ENCODE measurements at regions not wholly inside any gene's neighbourhood (a gene's known extent, or its start where the extent isn't known, plus 50 kb on each side); places are given as distances from the start of the nearest gene placed in this dataset.
A peak's percentile ranks its signal among the peaks of the same experiment; 100 is the strongest.
"Not testable (repeated sequence)": the region's sequence is repeated elsewhere in the genome, so short reads cannot be mapped to it uniquely, and the experiment has no call there.

- DNase-seq (ENCODE audit: low read depth, low spot score) = not testable (repeated sequence)
These were observed 416.2 kb downstream of the LRRC70 start for GRCh38 chr5:62994842-62995241.

GRCh38 chr5:62985749-62986148 lies 407.1 kb downstream of the LRRC70 start:
- no peak for DNase-seq (ENCODE audit: low read depth, low spot score)

GRCh38 chr5:62982348-62982747 lies 403.7 kb downstream of the LRRC70 start:
- no peak for DNase-seq (ENCODE audit: low read depth, low spot score)

GRCh38 chr5:62980884-62981283 lies 402.3 kb downstream of the LRRC70 start:
- DNase-seq (ENCODE audit: low read depth, low spot score) = no peak

- DNase-seq (ENCODE audit: low read depth, low spot score) = no peak
These were observed 400.9 kb downstream of the LRRC70 start for GRCh38 chr5:62979472-62979871.

GRCh38 chr5:62977661-62978060 lies 399.0 kb downstream of the LRRC70 start:
- DNase-seq (ENCODE audit: low read depth, low spot score) = no peak

GRCh38 chr5:62974623-62975022 lies 396.0 kb downstream of the LRRC70 start:
- DNase-seq (ENCODE audit: low read depth, low spot score) = no peak

GRCh38 chr5:62969409-62970120 lies 390.9 kb downstream of the LRRC70 start:
- DNase-seq (ENCODE audit: low read depth, low spot score) = no peak

GRCh38 chr5:62964428-62964827 lies 385.8 kb downstream of the LRRC70 start:
- DNase-seq (ENCODE audit: low read depth, low spot score) = no peak

GRCh38 chr5:62960781-62961180 lies 382.2 kb downstream of the LRRC70 start:
- no peak for DNase-seq (ENCODE audit: low read depth, low spot score)

GRCh38 chr5:62956597-62956996 lies 378.0 kb downstream of the LRRC70 start:
- DNase-seq (ENCODE audit: low read depth, low spot score) = no peak

GRCh38 chr5:62954578-62954977 lies 376.0 kb downstream of the LRRC70 start:
- no peak for DNase-seq (ENCODE audit: low read depth, low spot score)

- no peak for DNase-seq (ENCODE audit: low read depth, low spot score)
These were observed 369.7 kb downstream of the LRRC70 start for GRCh38 chr5:62948301-62948700.

- DNase-seq (ENCODE audit: low read depth, low spot score) = peak; percentile 24
These were observed 363.8 kb downstream of the LRRC70 start for GRCh38 chr5:62942384-62942783.

GRCh38 chr5:62938927-62939326 lies 360.3 kb downstream of the LRRC70 start:
- DNase-seq (ENCODE audit: low read depth, low spot score) = no peak

GRCh38 chr5:62937661-62938558 lies 359.3 kb downstream of the LRRC70 start:
- DNase-seq (ENCODE audit: low read depth, low spot score) = peak; percentile 15

- no peak for DNase-seq (ENCODE audit: low read depth, low spot score)
These were observed 357.0 kb downstream of the LRRC70 start for GRCh38 chr5:62935660-62936059.

GRCh38 chr5:62934319-62934718 lies 355.7 kb downstream of the LRRC70 start:
- no peak for DNase-seq (ENCODE audit: low read depth, low spot score)

- DNase-seq (ENCODE audit: low read depth, low spot score) = no peak
These were observed 354.6 kb downstream of the LRRC70 start for GRCh38 chr5:62933261-62933660.

GRCh38 chr5:62931153-62931950 lies 352.7 kb downstream of the LRRC70 start:
- DNase-seq (ENCODE audit: low read depth, low spot score) = no peak

GRCh38 chr5:62922191-62922590 lies 343.6 kb downstream of the LRRC70 start:
- DNase-seq (ENCODE audit: low read depth, low spot score) = no peak

GRCh38 chr5:62920856-62921255 lies 342.2 kb downstream of the LRRC70 start:
- DNase-seq (ENCODE audit: low read depth, low spot score) = no peak

Data from pulmonary artery endothelial cell (primary cell).